GM23248 (cell line): ENCODE measurements at regions not wholly inside any gene's neighbourhood (a gene's known extent, or its start where the extent isn't known, plus 50 kb on each side); places are given as distances from the start of the nearest gene placed in this dataset.

Source experiments
- EZH2 ChIP-seq: fragments of 200-600 bp; sonication (generic); IDR thresholded peaks from 2 replicates; pipeline ENCODE4 v1.6.1; 2018; ENCODE audit warnings: antibody characterized with exemption, mild to moderate bottlenecking; ENCODE audit not compliant: insufficient read depth, poor library complexity, severe bottlenecking
- EZH2phosphoT487 ChIP-seq: fragments of 200-600 bp; sonication (generic); IDR thresholded peaks from 2 replicates; pipeline ENCODE4 v1.6.1; 2018; ENCODE audit warnings: antibody characterized with exemption, moderate library complexity, mild to moderate bottlenecking, low read depth; ENCODE audit not compliant: insufficient read depth

DNA sequence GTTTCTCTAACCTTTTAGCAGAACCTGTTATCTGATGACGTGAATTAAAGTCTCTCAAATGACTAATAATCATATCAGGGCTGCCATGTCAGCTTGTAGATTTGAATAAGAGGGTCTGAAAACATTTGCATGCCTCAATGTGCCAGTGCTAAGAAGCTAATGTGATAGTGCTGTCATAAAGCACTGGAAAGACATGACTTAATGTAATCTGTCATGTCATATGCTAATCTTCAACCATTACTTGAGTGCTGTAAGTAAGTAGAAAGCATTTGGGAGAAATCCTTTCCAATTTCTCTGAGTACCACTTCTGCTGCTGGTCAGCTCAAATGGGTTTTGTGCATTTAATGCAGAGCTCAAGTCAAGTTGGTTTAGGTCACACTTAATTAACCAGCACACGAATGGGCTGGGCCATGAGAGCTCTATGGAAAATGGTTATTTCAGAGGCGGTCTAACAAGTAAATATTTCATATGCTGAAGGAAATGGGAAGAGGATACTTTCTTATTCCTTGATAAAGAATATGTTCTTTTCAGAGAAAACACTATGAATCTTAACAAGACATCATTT, 609.2 kb downstream of the LMO4 start:
- TF ChIP-seq EZH2phosphoT487 (no peak), EZH2 (no peak)
